ENCODE measurements at regions not wholly inside any gene's neighbourhood (a gene's known extent, or its start where the extent isn't known, plus 50 kb on each side); places are given as distances from the start of the nearest gene placed in this dataset.

GRCh38 chr9:78970375-78970774 lies 601.4 kb upstream of the TLE4 start:
- TF ChIP-seq ZFX (IDR thresholded peaks at IDR 0.05), result no peak
- TF ChIP-seq, protein P1, sequence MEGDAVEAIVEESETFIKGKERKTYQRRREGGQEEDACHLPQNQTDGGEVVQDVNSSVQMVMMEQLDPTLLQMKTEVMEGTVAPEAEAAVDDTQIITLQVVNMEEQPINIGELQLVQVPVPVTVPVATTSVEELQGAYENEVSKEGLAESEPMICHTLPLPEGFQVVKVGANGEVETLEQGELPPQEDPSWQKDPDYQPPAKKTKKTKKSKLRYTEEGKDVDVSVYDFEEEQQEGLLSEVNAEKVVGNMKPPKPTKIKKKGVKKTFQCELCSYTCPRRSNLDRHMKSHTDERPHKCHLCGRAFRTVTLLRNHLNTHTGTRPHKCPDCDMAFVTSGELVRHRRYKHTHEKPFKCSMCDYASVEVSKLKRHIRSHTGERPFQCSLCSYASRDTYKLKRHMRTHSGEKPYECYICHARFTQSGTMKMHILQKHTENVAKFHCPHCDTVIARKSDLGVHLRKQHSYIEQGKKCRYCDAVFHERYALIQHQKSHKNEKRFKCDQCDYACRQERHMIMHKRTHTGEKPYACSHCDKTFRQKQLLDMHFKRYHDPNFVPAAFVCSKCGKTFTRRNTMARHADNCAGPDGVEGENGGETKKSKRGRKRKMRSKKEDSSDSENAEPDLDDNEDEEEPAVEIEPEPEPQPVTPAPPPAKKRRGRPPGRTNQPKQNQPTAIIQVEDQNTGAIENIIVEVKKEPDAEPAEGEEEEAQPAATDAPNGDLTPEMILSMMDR (conservative IDR thresholded peaks at IDR 0.05), result no peak
- no peak overlapping the region for H3K27ac ChIP-seq

- no peak overlapping the region for H3K27ac ChIP-seq
- TF ChIP-seq, protein P1 (conservative IDR thresholded peaks at IDR 0.05), result no peak
- TF ChIP-seq ZFX (IDR thresholded peaks at IDR 0.05), result no peak
Measured at GRCh38 chr9:78971540-78971939, 600.2 kb upstream of the TLE4 start.

DNA sequence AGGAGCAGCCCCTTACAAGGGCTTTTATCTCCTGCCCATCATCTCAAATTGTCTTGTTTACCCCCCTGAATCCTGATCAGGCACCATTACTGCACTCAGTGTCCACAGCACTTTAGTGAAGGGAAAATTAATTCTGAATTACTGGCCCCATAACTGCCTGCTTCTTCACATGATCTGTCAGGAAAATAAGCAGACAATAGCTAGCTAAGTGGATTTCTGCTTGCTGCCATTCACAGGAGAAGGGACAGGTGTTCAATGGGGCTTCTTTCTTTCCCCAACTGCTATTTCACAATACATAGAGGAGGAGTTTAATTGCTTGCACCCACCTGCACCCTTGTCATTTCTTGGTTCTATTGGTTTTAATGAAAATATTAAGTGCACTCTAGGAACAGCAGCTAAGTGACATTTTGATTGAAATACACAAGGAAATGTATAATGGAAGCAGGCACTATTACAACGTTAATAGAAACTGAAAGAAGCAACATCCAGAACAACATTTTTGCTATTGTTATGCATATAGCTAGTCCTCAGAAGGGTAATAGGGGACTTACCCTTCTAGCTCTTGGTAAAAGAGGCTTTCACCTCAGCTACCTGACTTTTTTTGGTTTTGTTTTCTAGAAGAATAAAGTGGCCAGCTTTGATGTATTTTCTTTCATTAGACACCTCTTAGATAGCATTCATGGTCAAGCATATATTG lies 599.3 kb upstream of the TLE4 start:
- TF ChIP-seq, protein P1 (conservative IDR thresholded peaks at IDR 0.05), result no peak
- TF ChIP-seq ZFX (IDR thresholded peaks at IDR 0.05), result no peak
- no peak overlapping the region for H3K27ac ChIP-seq

- H3K27ac ChIP-seq, result no peak overlapping the region
Measured at GRCh38 chr9:78973907-78974306, 597.9 kb upstream of the TLE4 start.

DNA sequence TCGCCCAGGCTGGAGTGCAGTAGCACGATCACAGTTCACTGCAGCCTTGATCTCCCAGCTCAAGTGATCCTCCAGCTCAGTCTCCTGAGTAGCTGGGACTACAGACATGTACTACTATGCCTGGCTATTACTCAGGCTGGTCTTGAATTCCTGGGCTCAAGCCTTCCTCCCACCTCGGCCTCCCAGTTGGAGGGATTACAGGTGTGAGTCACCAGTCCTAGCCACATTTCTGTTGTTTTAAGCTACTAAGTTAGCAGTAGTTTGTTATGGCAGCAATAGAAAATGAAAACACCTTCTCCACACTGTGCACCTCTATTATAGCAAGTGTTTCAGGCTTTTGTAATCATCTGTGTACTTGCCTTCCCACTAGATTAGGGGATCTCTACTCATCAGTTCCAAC lies 588.9 kb upstream of the TLE4 start:
- TF ChIP-seq, protein P1 (conservative IDR thresholded peaks at IDR 0.05), result no peak
- no peak for TF ChIP-seq ZFX (IDR thresholded peaks at IDR 0.05)
- H3K27ac ChIP-seq, result no peak overlapping the region

More at GRCh38 chr9:78973907-78974306, 597.9 kb upstream of the TLE4 start:
- no peak for TF ChIP-seq ZFX (IDR thresholded peaks at IDR 0.05)
- TF ChIP-seq, protein P1 (conservative IDR thresholded peaks at IDR 0.05), result no peak

DNA sequence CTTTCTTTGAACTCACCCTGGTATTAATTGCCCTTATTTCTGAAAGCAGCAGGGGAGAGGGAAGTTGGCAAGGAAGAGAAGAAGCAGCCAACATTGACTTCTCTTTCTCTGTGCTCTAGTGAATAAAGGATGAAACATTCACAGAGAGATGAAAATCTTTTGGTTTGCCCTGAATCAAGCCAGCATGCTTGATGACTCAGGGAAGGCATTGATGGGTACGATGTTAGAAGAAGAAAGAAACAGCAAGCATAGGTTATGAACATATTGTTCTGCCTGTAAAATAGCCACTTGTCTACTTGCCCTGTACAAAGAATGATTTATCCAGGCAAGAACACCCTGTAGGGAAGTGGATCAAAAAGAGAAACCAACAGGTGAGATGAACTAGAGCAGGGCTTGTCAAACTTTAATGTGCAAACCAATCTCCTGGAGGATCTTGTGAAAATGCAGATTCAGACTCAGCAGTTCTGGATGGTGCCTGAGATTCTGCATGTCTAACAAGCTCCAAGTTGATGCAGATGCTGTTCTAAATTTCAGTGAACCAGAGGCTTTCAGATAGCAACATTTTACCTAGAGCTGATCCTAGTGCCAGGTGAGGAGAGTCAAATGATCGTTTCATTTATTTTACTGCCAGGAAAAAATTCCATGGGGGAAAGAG lies 586.6 kb upstream of the TLE4 start:
- TF ChIP-seq, protein P1 (conservative IDR thresholded peaks at IDR 0.05), result no peak
- no peak for TF ChIP-seq ZFX (IDR thresholded peaks at IDR 0.05)
- H3K27ac ChIP-seq, result no peak overlapping the region

DNA sequence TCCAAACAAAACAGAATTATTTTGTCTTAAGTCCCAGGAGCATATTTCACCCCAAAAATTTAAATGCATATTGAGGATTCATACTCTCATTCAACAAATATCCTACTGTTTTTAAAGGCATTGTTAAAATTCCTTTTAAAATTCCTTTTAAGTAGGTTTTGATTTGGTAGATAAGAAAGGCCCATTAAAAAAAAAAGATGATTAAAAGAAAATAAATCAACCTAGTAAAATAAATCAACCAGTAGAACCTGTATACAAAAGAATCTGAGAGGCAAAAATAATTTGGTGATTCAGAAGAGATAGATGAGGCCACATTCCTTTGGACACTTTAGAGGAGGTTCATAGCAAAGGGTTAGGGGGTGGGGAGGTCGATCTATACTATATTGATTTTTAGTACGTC lies 585.3 kb upstream of the TLE4 start:
- H3K27ac ChIP-seq, result no peak overlapping the region
- TF ChIP-seq, protein P1 (conservative IDR thresholded peaks at IDR 0.05), result no peak
- no peak for TF ChIP-seq ZFX (IDR thresholded peaks at IDR 0.05)
